ENCODE measurements at regions not wholly inside any gene's neighbourhood (a gene's known extent, or its start where the extent isn't known, plus 50 kb on each side); places are given as distances from the start of the nearest gene placed in this dataset.
"Not testable (repeated sequence)": the region's sequence is repeated elsewhere in the genome, so short reads cannot be mapped to it uniquely, and the experiment has no call there.

- not testable (repeated sequence) for H3K27ac Mint-ChIP-seq
Measured at GRCh38 chr9:96054248-96054647, 178.8 kb downstream of the ERCC6L2 start.

GRCh38 chr9:96052686-96053085 lies 177.2 kb downstream of the ERCC6L2 start:
- peaks cover 17% of the 10 kb centered on the region for H3K9me3 Mint-ChIP-seq
- no peak for DNase-seq (ENCODE audit: low spot score)
- no peak overlapping the region for H3K27ac Mint-ChIP-seq
- TF ChIP-seq CTCF (conservative IDR thresholded peaks at IDR 0.05; ENCODE audit: low read depth in 2 of 2) (no peak), POLR2AphosphoS5 (IDR thresholded peaks at IDR 0.05; ENCODE audit: low read depth) (no peak), ZNF331 (CRISPR knock-in tag; IDR thresholded peaks at IDR 0.05; ENCODE audit: low read depth) (no peak), EZH2 (IDR thresholded peaks at IDR 0.05; ENCODE audit: low read depth, unreplicated experiment) (no peak), ZNF114 (CRISPR knock-in tag; IDR thresholded peaks at IDR 0.05) (no peak), EZH2phosphoT487 (IDR thresholded peaks at IDR 0.05; ENCODE audit: unreplicated experiment) (no peak), CREB1 (CRISPR knock-in tag; IDR thresholded peaks at IDR 0.05; ENCODE audit: low read depth) (no peak), ETS1 (IDR thresholded peaks at IDR 0.05) (no peak), NANOG (IDR thresholded peaks at IDR 0.05; ENCODE audit: borderline replicate concordance) (no peak), JUNB (IDR thresholded peaks at IDR 0.05; ENCODE audit: unreplicated experiment) (no peak), ZNF462 (CRISPR knock-in tag; IDR thresholded peaks at IDR 0.05) (no peak), STAT1 (IDR thresholded peaks at IDR 0.05; ENCODE audit: unreplicated experiment) (no peak)

More at GRCh38 chr9:96054248-96054647, 178.8 kb downstream of the ERCC6L2 start:
- H2AFZ ChIP-seq; H3K27me3 ChIP-seq (ENCODE audit: insufficient read depth); H4K20me1 ChIP-seq (replicated peaks; ENCODE audit: insufficient read depth); H3K27ac ChIP-seq (ENCODE audit: low read depth); H3K79me2 ChIP-seq (replicated peaks; ENCODE audit: insufficient read depth); H3K4me1 ChIP-seq (ENCODE audit: insufficient read depth); H3K36me3 ChIP-seq (ENCODE audit: insufficient read depth); ATAC-seq; H3K36me3 Mint-ChIP-seq (ENCODE audit: low read depth); H3K9me2 ChIP-seq (ENCODE audit: insufficient read depth); H3K4me3 Mint-ChIP-seq; H3K4me3 ChIP-seq; H3F3A ChIP-seq (replicated peaks; ENCODE audit: low read depth); H3K4me2 ChIP-seq; DNase-seq (ENCODE audit: low spot score): not testable (repeated sequence)
- peaks cover 10% of the 10 kb centered on the region for H3K27me3 Mint-ChIP-seq (ENCODE audit: insufficient read depth, low read depth, poor library complexity)
- peaks cover 12% of the 10 kb centered on the region for H3K4me1 Mint-ChIP-seq
- H3K9me3 Mint-ChIP-seq: peaks cover 17% of the 10 kb centered on the region

More at GRCh38 chr9:96052686-96053085, 177.2 kb downstream of the ERCC6L2 start:
- no peak for ATAC-seq
- Histone ChIP-seq H3K27ac (ENCODE audit: low read depth) (no peak overlapping the region), H3K36me3 (ENCODE audit: insufficient read depth) (no peaks in the 10 kb centered on the region), H3K79me2 (replicated peaks; ENCODE audit: insufficient read depth) (no peaks in the 10 kb centered on the region), H3K9me2 (ENCODE audit: insufficient read depth) (0 out of 2 replicates have a peak, but pooled peaks cover 2% of the 10 kb centered on the region), H3K4me3 (no peak overlapping the region), H3K27me3 (ENCODE audit: insufficient read depth) (no peaks in the 10 kb centered on the region), H3K4me2 (no peak overlapping the region), H3F3A (replicated peaks; ENCODE audit: low read depth) (no peaks in the 10 kb centered on the region), H2AFZ (no peak overlapping the region), H3K4me1 (ENCODE audit: insufficient read depth) (peaks cover 18% of the 10 kb centered on the region), H4K20me1 (replicated peaks; ENCODE audit: insufficient read depth) (no peaks in the 10 kb centered on the region)
- Mint-ChIP-seq H3K36me3 (ENCODE audit: low read depth) (peaks cover 7% of the 10 kb centered on the region), H3K27me3 (ENCODE audit: insufficient read depth, low read depth, poor library complexity) (peaks cover 10% of the 10 kb centered on the region), H3K4me3 (no peak overlapping the region), H3K4me1 (peaks cover 23% of the 10 kb centered on the region)
